Osteocyte (in vitro differentiated cells): ENCODE measurements at regions not wholly inside any gene's neighbourhood (a gene's known extent, or its start where the extent isn't known, plus 50 kb on each side); places are given as distances from the start of the nearest gene placed in this dataset.

Experiments used
- DNase-seq: peaks from one replicate; pipeline ENCODE4 v3.0.0; 2021; ENCODE audit warnings: mixed read lengths; ENCODE audit not compliant: unreplicated experiment; ENCODE audit errors: extremely low spot score
- H3K27ac Mint-ChIP-seq: one replicate; pipeline ENCODE4 v1.8.0; 2021; ENCODE audit warnings: mild to moderate bottlenecking, mixed read lengths; ENCODE audit not compliant: unreplicated experiment
- H3K27me3 Mint-ChIP-seq: one replicate; pipeline ENCODE4 v1.8.0; 2021; ENCODE audit warnings: mixed read lengths; ENCODE audit not compliant: unreplicated experiment
- H3K36me3 Mint-ChIP-seq: one replicate; pipeline ENCODE4 v1.8.0; 2021; ENCODE audit warnings: mixed read lengths; ENCODE audit not compliant: unreplicated experiment
- H3K4me1 Mint-ChIP-seq: one replicate; pipeline ENCODE4 v1.8.0; 2021; ENCODE audit warnings: mixed read lengths; ENCODE audit not compliant: unreplicated experiment
- H3K4me3 Mint-ChIP-seq: one replicate; pipeline ENCODE4 v1.8.0; 2021; ENCODE audit warnings: mild to moderate bottlenecking, moderate library complexity, mixed read lengths; ENCODE audit not compliant: unreplicated experiment
- H3K9me3 Mint-ChIP-seq: one replicate; pipeline ENCODE4 v1.8.0; 2021; ENCODE audit warnings: mixed read lengths; ENCODE audit not compliant: unreplicated experiment
- CTCF ChIP-seq: fragments of 200-600 bp; sonication (generic); IDR thresholded peaks from 2 replicates; pipeline ENCODE4 v1.5.0; 2021; ENCODE audit warnings: antibody characterized with exemption, mild to moderate bottlenecking, moderate library complexity

- peaks cover 2% of the 10 kb centered on the region for H3K36me3 Mint-ChIP-seq
- no peak for TF ChIP-seq CTCF
- H3K4me3 Mint-ChIP-seq, result no peak overlapping the region
These were observed 115.8 kb downstream of the RTL3 start for GRCh38 chrX:78543281-78543680.

GRCh38 chrX:78540171-78540570 is 119.0 kb downstream of the RTL3 start:
- no peaks in the 10 kb centered on the region for H3K27me3 Mint-ChIP-seq
- DNase-seq, result no peak
- H3K9me3 Mint-ChIP-seq, result peaks cover 38% of the 10 kb centered on the region
- H3K4me3 Mint-ChIP-seq, result no peak overlapping the region
- no peaks in the 10 kb centered on the region for H3K4me1 Mint-ChIP-seq
- peaks cover 2% of the 10 kb centered on the region for H3K36me3 Mint-ChIP-seq
- H3K27ac Mint-ChIP-seq, result no peak overlapping the region
- no peak for TF ChIP-seq CTCF

More at GRCh38 chrX:78543281-78543680, 115.8 kb downstream of the RTL3 start:
- peaks cover 38% of the 10 kb centered on the region for H3K9me3 Mint-ChIP-seq
- DNase-seq, result no peak
- no peaks in the 10 kb centered on the region for H3K27me3 Mint-ChIP-seq
- H3K4me1 Mint-ChIP-seq, result no peaks in the 10 kb centered on the region
- no peak overlapping the region for H3K27ac Mint-ChIP-seq

GRCh38 chrX:78534221-78534620 is 124.9 kb downstream of the RTL3 start:
- Mint-ChIP-seq H3K36me3 (no peaks in the 10 kb centered on the region), H3K27me3 (peaks cover 6% of the 10 kb centered on the region), H3K4me3 (no peak overlapping the region), H3K9me3 (no peaks in the 10 kb centered on the region), H3K4me1 (no peaks in the 10 kb centered on the region), H3K27ac (no peak overlapping the region)
- TF ChIP-seq CTCF, result no peak
- DNase-seq, result no peak

GRCh38 chrX:78532363-78532762 is 126.8 kb downstream of the RTL3 start:
- DNase-seq, result no peak
- Mint-ChIP-seq H3K4me1 (no peaks in the 10 kb centered on the region), H3K27me3 (peaks cover 6% of the 10 kb centered on the region), H3K9me3 (no peaks in the 10 kb centered on the region), H3K27ac (no peak overlapping the region), H3K36me3 (no peaks in the 10 kb centered on the region), H3K4me3 (no peak overlapping the region)
- no peak for TF ChIP-seq CTCF

- no peaks in the 10 kb centered on the region for H3K36me3 Mint-ChIP-seq
- DNase-seq, result no peak
- peaks cover 8% of the 10 kb centered on the region for H3K9me3 Mint-ChIP-seq
- H3K4me3 Mint-ChIP-seq, result no peak overlapping the region
- no peaks in the 10 kb centered on the region for H3K4me1 Mint-ChIP-seq
- no peak overlapping the region for H3K27ac Mint-ChIP-seq
- no peak for TF ChIP-seq CTCF
- peaks cover 3% of the 10 kb centered on the region for H3K27me3 Mint-ChIP-seq
These were observed 131.3 kb downstream of the RTL3 start for GRCh38 chrX:78527818-78528217.
